HEK293 (cell line): ENCODE measurements at regions not wholly inside any gene's neighbourhood (a gene's known extent, or its start where the extent isn't known, plus 50 kb on each side); places are given as distances from the start of the nearest gene placed in this dataset.

Experiments
- ATF2 ChIP-seq: fragments of 450-650 bp; formaldehyde crosslinking; IDR thresholded peaks from 2 replicates; pipeline ENCODE4 v1.5.1; 2016; ENCODE audit warnings: missing biosample characterization, missing genetic modification characterization, low read depth
- BCL11A ChIP-seq: fragments of 450-650 bp; formaldehyde crosslinking; IDR thresholded peaks from 2 replicates; pipeline ENCODE4 v1.5.1; 2016; ENCODE audit warnings: low read depth, missing biosample characterization, missing genetic modification characterization
- OVOL3 ChIP-seq: fragments of 450-650 bp; formaldehyde crosslinking; IDR thresholded peaks from 2 replicates; pipeline ENCODE4 v1.5.1; 2016; ENCODE audit warnings: missing biosample characterization, missing genetic modification characterization
- SP2 ChIP-seq: fragments of 450-650 bp; formaldehyde crosslinking; IDR thresholded peaks from 2 replicates; pipeline ENCODE4 v1.5.1; 2016; ENCODE audit warnings: missing biosample characterization, missing genetic modification characterization
- ZNF2 ChIP-seq: fragments of 450-650 bp; formaldehyde crosslinking; IDR thresholded peaks from 2 replicates; pipeline ENCODE4 v1.5.1; 2016; ENCODE audit warnings: missing biosample characterization, missing genetic modification characterization
- ZNF274 ChIP-seq, 2 experiments: fragments of 200-500 bp in 1 of 2; fragments of 450-650 bp in 1 of 2; sonication (Bioruptor generic) in 1 of 2; formaldehyde crosslinking in 1 of 2; IDR thresholded peaks; 2 replicates each; pipeline versions ENCODE4 v1.5.1 to v1.6.1; 2014 to 2016; ENCODE audit warnings: borderline replicate concordance in 1 of 2, inconsistent platforms in 1 of 2, low read length in 1 of 2, missing biosample characterization in 1 of 2, missing genetic modification characterization in 1 of 2
- ZNF707 ChIP-seq: fragments of 450-650 bp; formaldehyde crosslinking; IDR thresholded peaks from 2 replicates; pipeline ENCODE4 v1.5.1; 2016; ENCODE audit warnings: missing biosample characterization, missing genetic modification characterization
- TF ChIP-seq, protein P1 (sequence below): fragments of 450-650 bp; formaldehyde crosslinking; IDR thresholded peaks from 2 replicates; pipeline ENCODE4 v1.5.1; 2016; ENCODE audit warnings: missing biosample characterization, missing genetic modification characterization
- TF ChIP-seq, protein P2 (sequence below): fragments of 450-650 bp; formaldehyde crosslinking; IDR thresholded peaks from 2 replicates; pipeline ENCODE4 v1.5.1; 2016; ENCODE audit warnings: missing biosample characterization, missing genetic modification characterization, borderline replicate concordance
- TF ChIP-seq, protein P3 (sequence below): fragments of 450-650 bp; formaldehyde crosslinking; IDR thresholded peaks from 2 replicates; pipeline ENCODE4 v1.5.1; 2016; ENCODE audit warnings: missing biosample characterization, missing genetic modification characterization
- TF ChIP-seq, protein P4 (sequence below): sonication (generic); formaldehyde crosslinking; IDR thresholded peaks from 2 replicates; pipeline ENCODE4 v1.8.1; 2022; ENCODE audit warnings: mild to moderate bottlenecking, moderate library complexity, missing genetic modification reagents

- TF ChIP-seq, protein P1, sequence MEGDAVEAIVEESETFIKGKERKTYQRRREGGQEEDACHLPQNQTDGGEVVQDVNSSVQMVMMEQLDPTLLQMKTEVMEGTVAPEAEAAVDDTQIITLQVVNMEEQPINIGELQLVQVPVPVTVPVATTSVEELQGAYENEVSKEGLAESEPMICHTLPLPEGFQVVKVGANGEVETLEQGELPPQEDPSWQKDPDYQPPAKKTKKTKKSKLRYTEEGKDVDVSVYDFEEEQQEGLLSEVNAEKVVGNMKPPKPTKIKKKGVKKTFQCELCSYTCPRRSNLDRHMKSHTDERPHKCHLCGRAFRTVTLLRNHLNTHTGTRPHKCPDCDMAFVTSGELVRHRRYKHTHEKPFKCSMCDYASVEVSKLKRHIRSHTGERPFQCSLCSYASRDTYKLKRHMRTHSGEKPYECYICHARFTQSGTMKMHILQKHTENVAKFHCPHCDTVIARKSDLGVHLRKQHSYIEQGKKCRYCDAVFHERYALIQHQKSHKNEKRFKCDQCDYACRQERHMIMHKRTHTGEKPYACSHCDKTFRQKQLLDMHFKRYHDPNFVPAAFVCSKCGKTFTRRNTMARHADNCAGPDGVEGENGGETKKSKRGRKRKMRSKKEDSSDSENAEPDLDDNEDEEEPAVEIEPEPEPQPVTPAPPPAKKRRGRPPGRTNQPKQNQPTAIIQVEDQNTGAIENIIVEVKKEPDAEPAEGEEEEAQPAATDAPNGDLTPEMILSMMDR (tag by site-specific recombination) = no peak
- TF ChIP-seq BCL11A (tag by site-specific recombination) (no peak), OVOL3 (tag by site-specific recombination) (no peak), ATF2 (tag by site-specific recombination) (no peak), SP2 (no peak), ZNF2 (tag by site-specific recombination) (no peak), ZNF707 (tag by site-specific recombination) (no peak), ZNF274 (IDR thresholded peaks at IDR 0.05; ENCODE audit: low read length) (no peak), ZNF274 (tag by site-specific recombination; IDR thresholded peaks at IDR 0.05; ENCODE audit: borderline replicate concordance) (no peak)
- TF ChIP-seq, protein P2, sequence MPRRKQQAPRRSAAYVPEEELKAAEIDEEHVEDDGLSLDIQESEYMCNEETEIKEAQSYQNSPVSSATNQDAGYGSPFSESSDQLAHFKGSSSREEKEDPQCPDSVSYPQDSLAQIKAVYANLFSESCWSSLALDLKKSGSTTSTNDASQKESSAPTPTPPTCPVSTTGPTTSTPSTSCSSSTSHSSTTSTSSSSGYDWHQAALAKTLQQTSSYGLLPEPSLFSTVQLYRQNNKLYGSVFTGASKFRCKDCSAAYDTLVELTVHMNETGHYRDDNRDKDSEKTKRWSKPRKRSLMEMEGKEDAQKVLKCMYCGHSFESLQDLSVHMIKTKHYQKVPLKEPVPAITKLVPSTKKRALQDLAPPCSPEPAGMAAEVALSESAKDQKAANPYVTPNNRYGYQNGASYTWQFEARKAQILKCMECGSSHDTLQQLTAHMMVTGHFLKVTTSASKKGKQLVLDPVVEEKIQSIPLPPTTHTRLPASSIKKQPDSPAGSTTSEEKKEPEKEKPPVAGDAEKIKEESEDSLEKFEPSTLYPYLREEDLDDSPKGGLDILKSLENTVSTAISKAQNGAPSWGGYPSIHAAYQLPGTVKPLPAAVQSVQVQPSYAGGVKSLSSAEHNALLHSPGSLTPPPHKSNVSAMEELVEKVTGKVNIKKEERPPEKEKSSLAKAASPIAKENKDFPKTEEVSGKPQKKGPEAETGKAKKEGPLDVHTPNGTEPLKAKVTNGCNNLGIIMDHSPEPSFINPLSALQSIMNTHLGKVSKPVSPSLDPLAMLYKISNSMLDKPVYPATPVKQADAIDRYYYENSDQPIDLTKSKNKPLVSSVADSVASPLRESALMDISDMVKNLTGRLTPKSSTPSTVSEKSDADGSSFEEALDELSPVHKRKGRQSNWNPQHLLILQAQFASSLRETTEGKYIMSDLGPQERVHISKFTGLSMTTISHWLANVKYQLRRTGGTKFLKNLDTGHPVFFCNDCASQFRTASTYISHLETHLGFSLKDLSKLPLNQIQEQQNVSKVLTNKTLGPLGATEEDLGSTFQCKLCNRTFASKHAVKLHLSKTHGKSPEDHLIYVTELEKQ (tag by site-specific recombination) = no peak
- TF ChIP-seq, protein P3, sequence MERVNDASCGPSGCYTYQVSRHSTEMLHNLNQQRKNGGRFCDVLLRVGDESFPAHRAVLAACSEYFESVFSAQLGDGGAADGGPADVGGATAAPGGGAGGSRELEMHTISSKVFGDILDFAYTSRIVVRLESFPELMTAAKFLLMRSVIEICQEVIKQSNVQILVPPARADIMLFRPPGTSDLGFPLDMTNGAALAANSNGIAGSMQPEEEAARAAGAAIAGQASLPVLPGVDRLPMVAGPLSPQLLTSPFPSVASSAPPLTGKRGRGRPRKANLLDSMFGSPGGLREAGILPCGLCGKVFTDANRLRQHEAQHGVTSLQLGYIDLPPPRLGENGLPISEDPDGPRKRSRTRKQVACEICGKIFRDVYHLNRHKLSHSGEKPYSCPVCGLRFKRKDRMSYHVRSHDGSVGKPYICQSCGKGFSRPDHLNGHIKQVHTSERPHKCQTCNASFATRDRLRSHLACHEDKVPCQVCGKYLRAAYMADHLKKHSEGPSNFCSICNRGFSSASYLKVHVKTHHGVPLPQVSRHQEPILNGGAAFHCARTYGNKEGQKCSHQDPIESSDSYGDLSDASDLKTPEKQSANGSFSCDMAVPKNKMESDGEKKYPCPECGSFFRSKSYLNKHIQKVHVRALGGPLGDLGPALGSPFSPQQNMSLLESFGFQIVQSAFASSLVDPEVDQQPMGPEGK (tag by site-specific recombination) = no peak
- TF ChIP-seq, protein P4, sequence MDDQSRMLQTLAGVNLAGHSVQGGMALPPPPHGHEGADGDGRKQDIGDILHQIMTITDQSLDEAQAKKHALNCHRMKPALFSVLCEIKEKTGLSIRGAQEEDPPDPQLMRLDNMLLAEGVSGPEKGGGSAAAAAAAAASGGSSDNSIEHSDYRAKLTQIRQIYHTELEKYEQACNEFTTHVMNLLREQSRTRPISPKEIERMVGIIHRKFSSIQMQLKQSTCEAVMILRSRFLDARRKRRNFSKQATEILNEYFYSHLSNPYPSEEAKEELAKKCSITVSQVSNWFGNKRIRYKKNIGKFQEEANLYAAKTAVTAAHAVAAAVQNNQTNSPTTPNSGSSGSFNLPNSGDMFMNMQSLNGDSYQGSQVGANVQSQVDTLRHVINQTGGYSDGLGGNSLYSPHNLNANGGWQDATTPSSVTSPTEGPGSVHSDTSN (CRISPR knock-in tag) = no peak
Observed at GRCh38 chr6:144647971-144648651, 363.0 kb downstream of the UTRN start.
